Activated B cell treated with CpG ODN at 0.5 μM for 24 hours (primary cell): ENCODE measurements at regions not wholly inside any gene's neighbourhood (a gene's known extent, or its start where the extent isn't known, plus 50 kb on each side); places are given as distances from the start of the nearest gene placed in this dataset.

Experiments used
- ATAC-seq: fragments of 200-7000 bp; cut with Tn5 transposase; one replicate; pipeline ENCODE4 v1.10.0; 2021; ENCODE audit warnings: low read depth, mild to moderate bottlenecking, moderate library complexity
- CTCF ChIA-PET: fragments of 350-600 bp; sonication (Branson Sonifier 250); formaldehyde crosslinking; loops from one replicate; lab custom pipeline; 2021; ENCODE audit warnings: antibody characterized with exemption; lab: Charles Lee
- POLR2A ChIA-PET: fragments of 350-600 bp; sonication (Branson Sonifier 250); formaldehyde crosslinking; loops from one replicate; lab custom pipeline; 2021; ENCODE audit warnings: antibody characterized with exemption; lab: Charles Lee
- DNase-seq: peaks from one replicate; pipeline ENCODE4 v3.0.0; 2022
- H3K27ac Mint-ChIP-seq: one replicate; pipeline ENCODE4 v1.8.0; 2020; ENCODE audit warnings: mixed read lengths
- H3K27me3 Mint-ChIP-seq: one replicate; pipeline ENCODE4 v1.8.0; 2021; ENCODE audit warnings: mixed read lengths
- H3K36me3 Mint-ChIP-seq: one replicate; pipeline ENCODE4 v1.8.0; 2021; ENCODE audit warnings: low read depth, mixed read lengths
- H3K4me1 Mint-ChIP-seq: one replicate; pipeline ENCODE4 v1.8.0; 2021; ENCODE audit warnings: mixed read lengths
- H3K4me3 Mint-ChIP-seq: one replicate; pipeline ENCODE4 v1.8.0; 2020; ENCODE audit warnings: mild to moderate bottlenecking, mixed read lengths
- H3K9me3 Mint-ChIP-seq: one replicate; pipeline ENCODE4 v1.8.0; 2020; ENCODE audit warnings: mixed read lengths
- intact Hi-C: fragments of 100-400 bp; cut with micrococcal nuclease; formaldehyde crosslinking; loops from one replicate; pipeline ENCODE4 v1.15.1; 2024
- TF ChIP-seq, protein P1 (sequence below): fragments of 200-600 bp; IDR thresholded peaks from one replicate; pipeline ENCODE4 v1.8.0; 2022; ENCODE audit warnings: antibody characterized with exemption, mild to moderate bottlenecking

DNA sequence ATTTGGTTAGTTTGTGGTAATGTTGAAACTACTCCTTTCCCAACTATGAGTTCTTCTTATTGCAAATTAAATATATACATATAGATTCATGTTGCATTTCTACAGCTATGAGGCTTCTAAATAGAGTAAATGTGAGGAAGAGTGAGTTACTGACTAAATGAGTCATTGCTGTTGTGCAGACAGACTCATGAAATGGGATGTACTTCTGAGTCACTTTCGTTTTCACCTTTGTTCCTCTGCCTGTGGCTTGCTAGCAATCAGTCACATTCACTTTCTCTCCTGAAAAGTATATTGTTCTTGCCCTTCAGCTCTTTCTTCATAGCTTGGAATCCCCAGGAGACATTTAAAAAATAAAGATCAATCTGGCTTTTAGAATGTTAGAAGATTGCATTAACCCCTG, 295.5 kb upstream of the SMC2 start:
- Mint-ChIP-seq H3K9me3 (no peaks in the 10 kb centered on the region), H3K36me3 (no peaks in the 10 kb centered on the region), H3K27me3 (no peaks in the 10 kb centered on the region), H3K4me3 (no peak overlapping the region), H3K4me1 (no peaks in the 10 kb centered on the region), H3K27ac (no peak overlapping the region)
- POLR2A ChIA-PET, result no interaction called here
- no peak for ATAC-seq
- CTCF ChIA-PET, result no interaction called here
- DNase-seq, result no peak
- TF ChIP-seq, protein P1, sequence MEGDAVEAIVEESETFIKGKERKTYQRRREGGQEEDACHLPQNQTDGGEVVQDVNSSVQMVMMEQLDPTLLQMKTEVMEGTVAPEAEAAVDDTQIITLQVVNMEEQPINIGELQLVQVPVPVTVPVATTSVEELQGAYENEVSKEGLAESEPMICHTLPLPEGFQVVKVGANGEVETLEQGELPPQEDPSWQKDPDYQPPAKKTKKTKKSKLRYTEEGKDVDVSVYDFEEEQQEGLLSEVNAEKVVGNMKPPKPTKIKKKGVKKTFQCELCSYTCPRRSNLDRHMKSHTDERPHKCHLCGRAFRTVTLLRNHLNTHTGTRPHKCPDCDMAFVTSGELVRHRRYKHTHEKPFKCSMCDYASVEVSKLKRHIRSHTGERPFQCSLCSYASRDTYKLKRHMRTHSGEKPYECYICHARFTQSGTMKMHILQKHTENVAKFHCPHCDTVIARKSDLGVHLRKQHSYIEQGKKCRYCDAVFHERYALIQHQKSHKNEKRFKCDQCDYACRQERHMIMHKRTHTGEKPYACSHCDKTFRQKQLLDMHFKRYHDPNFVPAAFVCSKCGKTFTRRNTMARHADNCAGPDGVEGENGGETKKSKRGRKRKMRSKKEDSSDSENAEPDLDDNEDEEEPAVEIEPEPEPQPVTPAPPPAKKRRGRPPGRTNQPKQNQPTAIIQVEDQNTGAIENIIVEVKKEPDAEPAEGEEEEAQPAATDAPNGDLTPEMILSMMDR, result no peak
- intact Hi-C loops, result no loop called here

DNA sequence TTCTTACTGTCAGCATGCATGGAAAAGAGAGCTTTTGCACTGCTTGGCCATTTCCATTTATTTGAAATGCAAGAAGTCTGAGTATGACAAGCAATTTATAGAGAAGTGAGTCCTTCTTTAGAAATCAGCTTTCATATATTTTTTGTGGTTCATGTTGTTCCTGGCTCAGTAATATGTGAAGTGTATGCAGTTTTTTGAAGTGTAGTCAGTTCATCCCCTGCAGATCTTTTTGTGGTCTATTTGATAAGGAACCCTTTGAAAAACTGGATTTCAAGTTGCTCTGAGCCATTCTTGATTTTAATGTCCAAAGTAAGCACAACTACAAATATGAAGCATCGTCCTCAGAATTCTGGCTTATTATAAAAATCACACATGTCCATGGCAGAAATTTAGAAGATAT, 294.1 kb upstream of the SMC2 start:
- Mint-ChIP-seq H3K9me3 (no peaks in the 10 kb centered on the region), H3K27me3 (no peaks in the 10 kb centered on the region), H3K36me3 (no peaks in the 10 kb centered on the region), H3K4me1 (no peaks in the 10 kb centered on the region), H3K4me3 (no peak overlapping the region), H3K27ac (no peak overlapping the region)
- DNase-seq (no peak), ATAC-seq (no peak)
- TF ChIP-seq, protein P1, result no peak
- intact Hi-C loops, result no loop called here
- ChIA-PET POLR2A (no interaction called here), CTCF (interaction anchor here (1.1 kb wide), 1 partner anchor 26 kb away, joined by 3 read pairs; no protein-coding TSS in a partner anchor)

DNA sequence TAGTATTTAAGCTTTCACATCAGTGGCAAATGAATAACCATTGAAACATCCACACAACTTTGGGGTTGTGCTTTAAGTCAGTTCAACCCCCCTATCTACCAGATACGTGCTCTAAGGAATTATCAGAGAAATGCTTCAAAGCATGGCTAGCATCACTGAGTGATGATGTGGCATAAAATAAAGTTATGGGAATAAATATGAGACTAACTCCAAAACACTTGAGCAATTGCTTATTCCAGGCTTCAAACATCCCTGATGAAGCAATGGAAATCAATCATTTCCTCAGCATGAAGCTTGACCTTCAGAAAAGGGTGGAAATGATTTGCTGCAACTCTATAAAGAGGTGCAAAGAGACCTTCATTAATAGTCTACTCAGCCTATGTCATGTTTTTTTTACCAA, 292.0 kb upstream of the SMC2 start:
- H3K9me3 Mint-ChIP-seq, result no peaks in the 10 kb centered on the region
- no peak for DNase-seq
- TF ChIP-seq, protein P1, result no peak
- no peak overlapping the region for H3K4me3 Mint-ChIP-seq
- H3K27ac Mint-ChIP-seq, result no peak overlapping the region
- ATAC-seq, result no peak
- POLR2A ChIA-PET, result no interaction called here
- no peaks in the 10 kb centered on the region for H3K36me3 Mint-ChIP-seq
- intact Hi-C loops, result no loop called here
- no peaks in the 10 kb centered on the region for H3K27me3 Mint-ChIP-seq
- H3K4me1 Mint-ChIP-seq, result no peaks in the 10 kb centered on the region
- CTCF ChIA-PET, result no interaction called here

GRCh38 chr9:103803245-103803644, 290.9 kb upstream of the SMC2 start:
- H3K9me3 Mint-ChIP-seq, result no peaks in the 10 kb centered on the region
- intact Hi-C loops, result no loop called here
- TF ChIP-seq, protein P1, result no peak
- ChIA-PET CTCF (no interaction called here), POLR2A (no interaction called here)
- ATAC-seq, result no peak
- no peak overlapping the region for H3K27ac Mint-ChIP-seq
- H3K36me3 Mint-ChIP-seq, result no peaks in the 10 kb centered on the region
- no peaks in the 10 kb centered on the region for H3K4me1 Mint-ChIP-seq
- DNase-seq, result no peak
- no peak overlapping the region for H3K4me3 Mint-ChIP-seq
- no peaks in the 10 kb centered on the region for H3K27me3 Mint-ChIP-seq

GRCh38 chr9:103804077-103804735, 289.9 kb upstream of the SMC2 start:
- CTCF ChIA-PET, result no interaction called here
- H3K4me3 Mint-ChIP-seq, result no peak overlapping the region
- no peaks in the 10 kb centered on the region for H3K36me3 Mint-ChIP-seq
- TF ChIP-seq, protein P1, result no peak
- no peaks in the 10 kb centered on the region for H3K27me3 Mint-ChIP-seq
- H3K9me3 Mint-ChIP-seq, result no peaks in the 10 kb centered on the region
- POLR2A ChIA-PET, result no interaction called here
- H3K4me1 Mint-ChIP-seq, result no peaks in the 10 kb centered on the region
- H3K27ac Mint-ChIP-seq, result no peak overlapping the region
- ATAC-seq (no peak), DNase-seq (no peak)
- intact Hi-C loops, result no loop called here
